ENCODE measurements at regions not wholly inside any gene's neighbourhood (a gene's known extent, or its start where the extent isn't known, plus 50 kb on each side); places are given as distances from the start of the nearest gene placed in this dataset.

DNA sequence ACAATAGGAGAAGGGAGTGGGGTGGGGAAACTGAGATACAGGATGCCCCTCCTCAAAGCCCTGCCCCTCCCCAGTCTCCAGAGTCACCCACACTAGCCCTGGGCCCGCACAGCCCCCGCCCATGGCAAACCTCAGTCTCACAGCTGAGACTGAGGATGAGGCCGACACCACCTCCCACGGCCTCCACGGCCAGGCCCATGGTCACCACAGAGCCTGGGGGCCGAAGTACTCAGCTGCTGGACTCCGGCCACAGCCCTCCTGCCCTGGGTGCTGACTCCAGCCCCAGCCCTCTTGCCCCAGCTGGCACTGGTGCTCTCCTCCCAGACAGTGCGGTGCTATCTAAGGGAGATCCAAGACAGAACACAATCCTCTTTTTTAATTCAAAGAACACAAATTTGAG lies 176.1 kb downstream of the TTLL2 start:
- DNase-seq (ENCODE audit: low read depth), result no peak
- in situ Hi-C loops (cut with HindIII; ENCODE audit: low pct_unique_long_range_greater_than_20kb, low sequenced_read_pairs), result no loop called here

DNA sequence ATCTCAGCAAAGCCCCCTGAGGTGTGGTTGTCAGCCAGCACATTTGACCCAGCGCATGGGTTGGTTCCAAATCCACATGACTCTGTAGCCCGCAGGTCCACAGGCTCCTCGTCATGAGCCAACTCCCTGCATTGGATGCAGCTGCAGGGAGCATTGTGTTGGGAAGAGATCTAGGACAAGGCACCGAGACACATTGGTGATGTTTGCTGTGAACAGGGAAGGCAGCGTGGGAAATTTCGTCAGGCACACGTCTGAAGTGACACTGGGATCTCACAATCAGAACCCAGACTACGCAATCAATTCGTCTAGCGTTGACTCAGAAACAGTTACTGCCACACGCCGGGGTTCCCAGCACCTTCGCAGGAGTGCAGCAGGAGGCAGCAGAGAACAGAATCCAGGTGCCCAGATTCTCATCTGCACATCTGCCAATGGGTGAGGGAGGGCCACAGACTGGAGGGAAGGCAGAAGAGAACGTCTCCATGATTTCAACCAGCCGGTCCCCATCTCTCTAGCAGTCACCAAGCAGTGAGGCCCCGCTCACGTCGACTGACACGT lies 177.0 kb downstream of the TTLL2 start:
- peak; percentile 5 for DNase-seq (ENCODE audit: low read depth)
- in situ Hi-C loops (cut with HindIII; ENCODE audit: low pct_unique_long_range_greater_than_20kb, low sequenced_read_pairs), result no loop called here

DNA sequence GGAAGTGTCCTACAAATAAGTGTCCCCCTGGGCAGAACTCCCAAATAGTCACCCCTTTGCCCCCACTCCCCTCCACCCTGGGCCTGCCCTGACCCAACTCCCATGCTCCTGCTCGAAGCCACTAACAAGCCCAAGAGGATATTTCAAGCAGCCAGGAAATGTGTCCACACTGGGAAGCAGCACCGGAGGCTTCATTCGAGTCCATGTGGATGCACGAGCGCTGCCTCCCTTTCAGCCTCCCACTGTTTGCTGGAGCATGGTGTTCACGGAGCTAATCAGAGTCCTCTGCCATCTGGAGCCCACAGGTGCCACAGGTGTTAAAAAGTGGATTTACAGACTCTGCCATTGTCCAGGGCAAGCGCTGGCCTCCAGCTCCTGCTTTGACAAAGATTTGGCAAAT lies 177.6 kb downstream of the TTLL2 start:
- in situ Hi-C loops (cut with HindIII; ENCODE audit: low pct_unique_long_range_greater_than_20kb, low sequenced_read_pairs), result no loop called here
- DNase-seq (ENCODE audit: low read depth), result no peak

DNA sequence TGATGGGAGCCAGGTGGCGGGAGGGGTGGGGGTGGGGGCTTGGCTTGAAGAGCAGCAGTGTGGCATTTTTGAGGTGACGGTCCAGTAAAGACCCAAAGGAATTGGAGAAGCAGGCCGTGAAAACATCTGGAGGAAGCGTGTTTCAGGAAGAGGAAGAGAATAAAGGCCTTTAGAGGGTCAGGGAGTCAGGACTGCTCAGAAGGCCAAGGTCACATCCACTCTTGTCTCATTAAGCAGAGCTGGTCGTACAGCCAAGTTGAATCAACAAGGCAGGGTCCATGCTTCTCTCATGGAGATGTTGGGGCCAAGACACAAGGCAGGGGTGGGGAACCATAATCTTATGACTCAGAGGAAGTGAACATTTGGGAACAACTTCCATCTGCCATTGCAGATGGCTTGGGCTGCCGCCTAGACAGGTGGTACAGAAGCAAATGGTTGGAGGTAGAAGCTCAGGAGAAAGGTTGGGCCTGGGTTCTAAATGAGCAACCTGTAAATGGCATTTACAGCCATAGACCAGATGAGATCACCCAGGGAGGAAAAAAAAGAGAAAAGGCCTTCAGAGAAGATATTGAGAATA lies 179.6 kb downstream of the TTLL2 start:
- DNase-seq (ENCODE audit: low read depth), result no peak
- in situ Hi-C loops (cut with HindIII; ENCODE audit: low pct_unique_long_range_greater_than_20kb, low sequenced_read_pairs), result no loop called here

DNA sequence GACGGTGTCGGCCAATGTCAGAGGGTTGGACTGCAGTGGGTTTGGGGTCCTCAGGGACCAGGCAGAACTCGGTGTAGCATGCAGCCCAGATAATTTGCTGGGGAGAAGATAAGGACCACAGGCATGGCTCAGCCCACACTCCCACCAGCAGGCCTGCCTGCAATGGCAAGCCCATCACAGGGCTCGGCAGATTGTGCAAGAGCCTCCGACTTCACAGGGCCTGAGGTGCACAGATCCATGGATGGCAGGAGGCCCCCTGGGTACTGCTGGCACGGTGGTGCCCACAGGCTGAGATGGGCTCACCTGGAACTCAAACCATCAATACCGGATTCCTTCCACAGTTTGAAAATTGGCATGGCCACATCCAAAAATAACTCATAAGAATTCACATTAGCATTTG lies 180.3 kb downstream of the TTLL2 start:
- in situ Hi-C loops (cut with HindIII; ENCODE audit: low pct_unique_long_range_greater_than_20kb, low sequenced_read_pairs), result no loop called here
- no peak for DNase-seq (ENCODE audit: low read depth)

DNA sequence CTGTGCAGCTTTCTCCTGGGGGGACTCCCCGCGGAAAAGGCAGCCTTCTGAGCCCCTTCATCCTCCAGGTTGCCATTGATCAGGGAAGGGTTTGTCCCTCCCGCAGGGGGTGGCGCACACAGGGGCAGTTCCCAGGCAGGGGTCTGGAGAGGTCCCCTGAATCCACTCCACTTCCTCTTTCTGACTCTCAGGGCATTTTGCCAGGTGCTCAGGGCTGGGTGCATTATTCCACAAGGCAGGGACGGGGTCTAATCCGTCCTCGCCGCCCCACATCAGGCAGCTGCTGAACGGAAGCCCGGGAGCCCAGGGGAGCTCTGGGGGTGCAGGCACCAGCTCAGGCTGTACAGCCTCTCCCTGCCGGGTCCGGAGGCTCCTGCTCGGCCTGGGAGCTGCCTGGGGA lies 180.9 kb downstream of the TTLL2 start:
- in situ Hi-C loops (cut with HindIII; ENCODE audit: low pct_unique_long_range_greater_than_20kb, low sequenced_read_pairs), result no loop called here
- no peak for DNase-seq (ENCODE audit: low read depth)

DNA sequence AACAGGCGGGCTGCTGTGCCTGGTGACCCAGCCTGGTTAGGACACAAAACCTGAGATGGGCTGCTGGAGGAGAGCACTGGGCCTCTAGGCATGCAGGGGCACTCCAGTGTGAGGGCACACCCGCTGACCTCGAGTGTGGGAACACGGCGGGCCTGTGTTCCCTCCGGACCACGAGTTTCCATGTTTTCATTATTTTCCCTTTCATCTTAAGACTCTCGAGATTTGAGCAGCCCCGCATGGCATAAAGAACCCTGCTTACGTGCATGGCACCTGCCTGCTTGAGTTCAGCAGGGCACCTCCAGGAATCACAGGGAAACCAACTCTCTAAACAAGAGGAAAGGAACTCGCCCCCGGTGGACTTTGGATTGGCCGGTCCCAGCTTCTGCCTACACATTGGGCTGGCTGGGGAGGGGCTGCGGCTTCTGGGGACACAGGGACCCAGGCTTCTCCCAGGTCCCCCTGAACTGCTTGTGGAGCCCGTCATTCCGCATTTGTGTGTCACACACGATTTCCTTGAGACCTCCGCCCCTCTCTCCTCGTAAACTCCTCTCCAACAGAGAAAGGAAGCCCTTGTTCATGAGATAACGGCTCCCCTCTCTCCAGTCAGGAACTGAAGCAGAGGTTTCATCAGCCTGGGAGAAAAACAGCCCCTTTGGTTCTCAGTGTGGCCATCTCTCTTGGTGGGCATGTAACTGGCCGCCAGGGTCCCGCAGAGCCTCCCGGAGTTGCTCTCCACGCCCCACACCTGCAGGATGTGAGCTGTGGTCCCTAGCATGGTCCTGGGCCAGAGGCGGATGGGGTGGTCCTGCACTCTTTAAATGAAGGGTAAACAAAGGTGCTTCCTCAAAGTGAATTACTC lies 181.8 kb downstream of the TTLL2 start:
- no peak for DNase-seq (ENCODE audit: low read depth)
- in situ Hi-C loops (cut with HindIII; ENCODE audit: low pct_unique_long_range_greater_than_20kb, low sequenced_read_pairs), result no loop called here

DNA sequence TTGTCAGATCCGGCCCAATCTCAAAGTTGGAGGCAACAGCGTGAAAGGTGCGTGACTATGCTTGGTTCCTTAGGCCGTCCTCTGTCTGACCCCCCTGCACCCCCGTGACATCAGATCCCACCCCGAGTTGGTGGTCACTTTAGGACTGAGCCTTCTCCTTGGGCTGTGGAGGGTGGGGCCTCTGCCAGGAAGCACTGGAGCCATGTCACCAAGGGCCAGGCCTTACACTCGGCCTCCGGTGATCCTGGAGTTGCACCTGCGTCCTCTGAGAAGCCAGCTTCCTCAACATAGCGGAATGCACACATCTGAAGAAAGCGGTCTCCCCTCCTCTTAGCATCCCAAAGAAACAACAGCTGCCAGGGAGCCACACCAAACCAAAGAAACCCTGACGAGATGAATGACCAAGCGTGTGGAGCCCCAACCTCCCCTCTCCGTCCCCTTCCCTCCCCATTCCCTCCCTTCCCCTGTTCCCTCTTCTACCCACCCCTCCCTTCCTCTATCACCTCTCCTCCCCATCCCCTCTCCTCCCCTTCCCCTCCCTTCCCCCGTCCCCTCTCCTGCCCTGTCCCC lies 182.6 kb downstream of the TTLL2 start:
- in situ Hi-C loops (cut with HindIII; ENCODE audit: low pct_unique_long_range_greater_than_20kb, low sequenced_read_pairs), result no loop called here
- no peak for DNase-seq (ENCODE audit: low read depth)

DNA sequence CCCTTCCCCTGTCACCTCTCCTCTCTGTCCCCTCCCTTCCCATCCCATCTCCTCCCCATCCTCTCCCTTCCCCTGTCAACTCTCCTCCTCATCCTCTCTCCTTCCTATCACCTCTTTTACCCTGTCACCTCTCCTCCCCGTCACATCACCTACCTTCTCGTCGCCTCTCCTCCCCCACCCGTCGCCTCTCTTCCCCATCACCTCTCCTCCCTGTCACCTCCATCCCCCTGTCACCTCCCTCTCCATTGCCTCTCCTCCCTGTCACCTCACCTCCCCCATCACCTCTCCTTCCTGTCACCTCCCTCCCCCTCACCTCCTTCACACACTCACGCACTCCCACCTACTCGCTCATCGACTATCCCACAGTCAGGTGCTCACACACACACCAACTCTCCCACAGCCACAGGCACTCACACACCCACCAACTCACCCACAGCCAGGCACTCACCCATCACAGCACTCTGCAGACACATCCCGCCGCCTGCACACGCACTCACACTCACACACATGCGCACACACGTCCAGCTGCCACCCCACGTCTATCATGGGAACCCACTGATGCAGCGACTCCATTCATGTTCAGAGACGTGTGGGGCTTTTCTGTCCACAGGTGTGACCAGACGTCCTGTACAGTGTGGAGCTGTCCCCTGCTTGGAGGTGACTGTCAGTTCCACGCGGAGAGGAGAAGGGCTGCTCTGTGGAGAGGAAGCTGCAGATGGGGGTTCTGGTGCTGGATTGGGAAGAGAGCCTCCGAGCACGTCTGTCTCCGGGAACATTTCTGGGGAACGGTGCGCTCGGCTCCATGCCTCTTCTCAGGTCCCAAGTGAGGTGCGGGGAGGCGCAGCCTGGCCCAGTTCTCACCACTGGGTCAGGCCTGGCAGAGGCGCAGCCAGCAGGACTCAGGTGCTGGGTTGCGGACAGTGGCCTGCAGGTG lies 184.3 kb downstream of the TTLL2 start:
- DNase-seq (ENCODE audit: low read depth), result no peak
- in situ Hi-C loops (cut with HindIII; ENCODE audit: low pct_unique_long_range_greater_than_20kb, low sequenced_read_pairs), result no loop called here

DNA sequence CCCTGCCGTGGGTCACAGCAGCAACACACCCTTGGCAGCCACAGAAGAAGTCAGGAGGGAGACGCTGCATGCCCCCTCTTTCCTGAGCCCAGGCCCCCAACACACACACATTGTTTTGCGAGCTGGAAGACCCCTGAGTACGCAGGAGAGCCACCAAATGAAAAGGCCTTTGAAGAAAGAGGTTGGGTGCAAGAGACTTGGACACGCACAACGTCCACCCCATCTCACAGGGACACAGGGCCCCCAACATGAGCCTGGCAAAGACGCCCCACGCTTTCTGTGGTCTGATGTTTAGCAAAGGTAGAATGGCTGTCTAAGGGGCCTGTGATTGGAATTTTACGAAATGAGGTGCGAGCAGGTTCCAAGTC lies 185.0 kb downstream of the TTLL2 start:
- in situ Hi-C loops (cut with HindIII; ENCODE audit: low pct_unique_long_range_greater_than_20kb, low sequenced_read_pairs), result no loop called here
- DNase-seq (ENCODE audit: low read depth), result no peak

DNA sequence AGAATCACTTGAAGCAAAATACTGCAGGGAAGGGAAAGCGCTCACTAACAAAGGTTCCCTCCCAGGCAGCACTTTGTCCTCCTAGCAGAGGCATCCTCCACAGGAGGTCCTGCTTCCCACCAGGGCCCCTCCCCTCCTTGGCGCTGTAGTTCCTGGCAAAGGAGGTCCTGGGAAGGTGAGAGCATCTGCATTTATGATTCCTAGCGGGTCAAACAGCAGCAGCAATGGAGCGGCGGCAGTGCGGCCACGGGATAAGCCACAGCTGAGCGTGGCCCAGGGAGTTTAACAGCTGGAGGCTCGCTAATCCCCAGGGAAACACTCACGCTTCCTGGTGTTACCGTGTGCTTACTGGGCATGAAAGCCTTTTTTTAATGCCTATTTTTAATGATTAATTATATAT lies 185.8 kb downstream of the TTLL2 start:
- DNase-seq (ENCODE audit: low read depth), result no peak
- in situ Hi-C loops (cut with HindIII; ENCODE audit: low pct_unique_long_range_greater_than_20kb, low sequenced_read_pairs), result no loop called here

DNA sequence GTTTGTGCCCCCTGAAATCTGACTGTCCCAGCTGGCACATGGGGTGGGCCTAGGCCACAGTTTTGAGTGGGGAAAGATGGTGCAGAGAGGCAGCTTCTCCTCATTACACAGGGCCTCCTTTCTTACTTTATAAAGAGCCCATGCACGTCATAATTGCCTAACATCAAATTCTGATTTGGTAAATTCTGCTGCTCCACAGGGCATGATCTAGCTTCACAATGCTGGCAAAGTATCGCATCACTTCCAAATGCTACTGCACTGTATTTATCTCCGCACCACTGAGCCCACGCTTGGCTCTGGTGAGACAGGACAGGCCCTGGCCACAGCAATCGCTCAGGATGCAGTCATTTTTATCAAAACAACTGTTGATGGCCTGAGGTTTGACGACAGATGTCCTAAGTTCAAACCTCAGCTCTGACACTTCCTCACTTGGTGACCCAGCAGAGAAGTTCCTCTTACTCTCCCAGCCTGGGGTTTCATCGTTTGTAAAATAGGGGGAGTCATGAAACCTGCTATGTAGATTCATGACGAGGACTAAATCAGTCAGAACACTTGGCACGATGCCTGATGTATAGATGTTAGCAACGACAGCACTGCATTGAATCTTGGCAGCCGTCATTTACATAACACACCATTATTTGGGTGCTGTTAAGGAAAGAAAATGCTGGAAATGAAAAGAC lies 187.9 kb downstream of the TTLL2 start:
- no peak for DNase-seq (ENCODE audit: low read depth)
- in situ Hi-C loops (cut with HindIII; ENCODE audit: low pct_unique_long_range_greater_than_20kb, low sequenced_read_pairs), result no loop called here

DNA sequence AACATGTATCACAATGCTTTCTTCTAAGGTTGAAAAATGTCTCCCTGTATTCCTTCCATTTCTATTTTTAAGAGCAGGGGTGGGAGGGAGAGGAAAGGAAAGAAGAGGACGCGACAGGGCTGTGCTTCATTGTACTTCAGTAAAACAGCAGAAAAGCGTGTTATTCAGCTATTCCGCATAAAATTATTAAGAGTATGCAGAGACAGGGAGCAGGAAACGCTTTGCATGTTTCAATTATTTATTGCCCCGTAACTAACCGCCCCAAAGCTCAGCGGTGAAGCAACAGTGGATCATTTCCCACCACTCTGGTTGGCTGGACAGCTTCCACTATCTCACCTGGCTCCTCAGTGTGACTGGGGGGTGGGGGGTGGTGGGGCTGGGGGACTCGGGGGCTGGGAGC lies 188.9 kb downstream of the TTLL2 start:
- DNase-seq (ENCODE audit: low read depth), result no peak
- in situ Hi-C loops (cut with HindIII; ENCODE audit: low pct_unique_long_range_greater_than_20kb, low sequenced_read_pairs), result no loop called here

DNA sequence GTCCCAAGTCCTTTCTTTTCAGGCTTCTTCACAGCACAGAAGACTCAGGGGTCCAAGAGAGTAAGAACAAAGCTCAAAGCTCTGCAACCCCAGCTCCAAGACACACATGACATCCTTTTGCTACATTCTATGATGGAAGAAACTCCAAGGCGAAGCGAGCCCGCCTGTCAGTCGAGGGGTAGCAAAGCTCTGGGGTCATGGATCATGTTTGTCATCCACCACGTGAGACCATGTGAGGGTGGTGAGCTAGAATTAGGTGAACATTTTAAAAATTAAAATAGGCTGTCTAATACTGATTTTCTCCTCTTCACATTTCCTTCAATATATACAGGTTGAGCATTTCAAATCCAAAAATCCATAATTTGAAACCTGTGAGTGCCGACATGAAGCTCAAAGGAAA lies 189.6 kb downstream of the TTLL2 start:
- in situ Hi-C loops (cut with HindIII; ENCODE audit: low pct_unique_long_range_greater_than_20kb, low sequenced_read_pairs), result no loop called here
- no peak for DNase-seq (ENCODE audit: low read depth)

DNA sequence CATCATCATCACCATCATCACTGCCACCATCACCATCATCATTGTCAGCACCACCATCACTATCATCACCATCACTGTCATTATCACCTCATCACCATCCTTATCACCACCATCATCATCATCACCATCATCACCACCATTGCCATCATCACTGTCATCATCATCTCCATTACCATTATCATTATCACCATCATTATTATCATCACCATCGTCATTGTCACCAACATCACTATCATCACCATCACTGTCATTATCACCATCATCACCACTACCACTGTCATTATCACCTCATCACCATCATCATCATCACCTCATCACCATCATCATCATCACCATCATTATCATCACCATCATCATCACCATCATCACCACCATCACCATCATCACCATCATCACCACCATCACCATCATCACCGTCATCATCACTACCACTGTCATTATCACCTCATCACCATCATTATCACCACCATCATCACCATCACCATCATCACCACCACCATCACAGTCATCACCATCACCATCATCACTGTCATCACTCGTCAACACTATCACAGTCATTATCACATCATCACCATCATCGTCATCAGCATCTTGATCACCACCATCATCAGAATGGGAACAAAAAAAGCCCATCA lies 191.1 kb downstream of the TTLL2 start:
- DNase-seq (ENCODE audit: low read depth), result no peak
- in situ Hi-C loops (cut with HindIII; ENCODE audit: low pct_unique_long_range_greater_than_20kb, low sequenced_read_pairs), result no loop called here

DNA sequence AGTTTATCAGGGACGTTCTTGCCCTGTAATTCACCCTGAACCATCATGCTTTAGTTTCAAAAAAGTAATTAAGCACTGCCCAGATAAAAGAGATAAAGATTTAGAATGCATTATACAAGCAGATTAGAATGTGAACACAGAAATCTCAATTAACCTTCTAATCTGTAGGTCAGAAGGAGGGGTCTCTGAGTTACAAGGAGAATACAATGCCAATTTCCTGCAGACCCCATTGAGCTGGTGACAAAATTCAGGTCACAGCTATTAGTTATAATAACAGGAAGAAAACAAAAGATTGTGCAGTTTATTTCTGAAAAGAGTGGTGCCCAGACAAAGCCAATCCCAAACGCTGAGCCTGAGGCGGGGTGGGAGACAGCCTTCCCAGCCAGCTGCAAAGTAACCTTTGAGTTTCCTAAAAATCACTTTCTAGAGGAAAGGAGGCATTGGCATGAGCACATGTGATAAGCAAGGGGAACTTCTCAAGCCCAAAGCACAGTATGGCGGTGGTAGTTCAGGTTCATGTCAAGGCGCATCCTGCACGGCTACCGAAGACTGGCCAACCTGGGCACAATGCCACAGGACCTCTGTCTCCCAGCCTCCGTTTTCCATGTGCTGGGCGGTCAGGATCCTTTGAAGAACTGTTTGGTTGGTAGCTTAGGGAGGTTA lies 192.5 kb downstream of the TTLL2 start:
- peak; percentile 4 for DNase-seq (ENCODE audit: low read depth)
- in situ Hi-C loops (cut with HindIII; ENCODE audit: low pct_unique_long_range_greater_than_20kb, low sequenced_read_pairs), result no loop called here

DNA sequence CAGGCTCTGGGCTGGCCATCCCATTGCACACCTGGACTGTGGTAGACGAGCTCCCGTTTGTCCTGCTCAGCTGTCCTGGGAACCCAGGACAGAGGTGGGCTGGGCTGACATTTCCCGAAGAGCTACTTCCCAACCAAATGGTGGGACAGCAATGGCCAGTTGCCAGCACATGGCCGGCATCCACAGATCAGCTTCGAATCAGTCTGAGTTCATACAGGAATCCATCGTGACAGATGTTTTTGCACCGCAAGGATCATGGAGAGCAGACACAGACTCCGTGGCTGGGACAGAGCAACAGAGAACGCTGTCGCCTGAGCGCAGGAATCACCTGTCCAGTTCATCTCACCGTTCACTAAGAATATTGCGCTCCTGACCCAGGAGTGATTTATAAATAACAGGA lies 198.5 kb downstream of the TTLL2 start:
- DNase-seq (ENCODE audit: low read depth), result no peak
- in situ Hi-C loops (cut with HindIII; ENCODE audit: low pct_unique_long_range_greater_than_20kb, low sequenced_read_pairs), result no loop called here
